HG03039 (cell line): ENCODE measurements at regions not wholly inside any gene's neighbourhood (a gene's known extent, or its start where the extent isn't known, plus 50 kb on each side); places are given as distances from the start of the nearest gene placed in this dataset.

Experiments used
- ATAC-seq: cut with Tn5 transposase; IDR thresholded peaks from one replicate; pipeline ENCODE4 v1.9.1; 2021; ENCODE audit warnings: mild to moderate bottlenecking, moderate library complexity; ENCODE audit not compliant: unreplicated experiment

- ATAC-seq = no peak
Observed at GRCh38 chr20:11328839-11329238, 588.9 kb upstream of the BTBD3 start.

DNA sequence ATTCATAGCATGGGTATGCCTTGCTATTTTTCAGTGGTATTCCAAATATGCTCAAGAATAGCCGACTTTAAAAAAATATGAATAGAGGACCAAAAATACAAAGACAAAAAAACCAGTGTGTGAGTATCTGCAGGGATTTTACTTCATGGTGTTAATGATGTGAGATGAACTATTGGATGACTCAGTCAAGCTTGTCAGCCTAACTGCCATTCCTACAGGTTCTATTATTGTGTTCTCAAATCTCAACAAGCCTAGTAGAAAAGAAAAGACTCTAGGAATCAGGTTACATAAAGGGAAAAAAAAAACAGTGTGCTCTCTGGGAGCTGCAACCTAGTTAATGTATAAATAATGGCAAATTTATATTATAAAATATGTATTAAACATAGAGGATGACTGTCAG is 588.4 kb upstream of the BTBD3 start:
- no peak for ATAC-seq

DNA sequence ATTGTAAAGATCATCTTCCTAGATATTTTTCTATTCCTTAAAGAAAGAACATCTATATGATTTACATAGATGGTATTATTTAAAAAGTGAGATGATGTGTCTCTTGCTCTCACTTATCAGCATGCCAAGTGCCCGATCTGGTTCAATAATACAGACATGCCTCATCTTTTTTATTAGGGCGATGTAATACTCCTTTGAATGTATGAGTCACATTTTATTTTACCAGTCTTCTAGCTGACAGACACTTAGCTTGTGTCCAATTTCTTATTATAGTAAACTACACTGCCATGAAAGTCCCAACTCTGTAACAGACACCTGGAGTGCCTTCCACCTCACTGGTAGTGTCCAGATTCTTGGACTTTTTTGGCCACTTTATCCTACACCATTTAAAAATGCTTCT is 586.6 kb upstream of the BTBD3 start:
- ATAC-seq = no peak

DNA sequence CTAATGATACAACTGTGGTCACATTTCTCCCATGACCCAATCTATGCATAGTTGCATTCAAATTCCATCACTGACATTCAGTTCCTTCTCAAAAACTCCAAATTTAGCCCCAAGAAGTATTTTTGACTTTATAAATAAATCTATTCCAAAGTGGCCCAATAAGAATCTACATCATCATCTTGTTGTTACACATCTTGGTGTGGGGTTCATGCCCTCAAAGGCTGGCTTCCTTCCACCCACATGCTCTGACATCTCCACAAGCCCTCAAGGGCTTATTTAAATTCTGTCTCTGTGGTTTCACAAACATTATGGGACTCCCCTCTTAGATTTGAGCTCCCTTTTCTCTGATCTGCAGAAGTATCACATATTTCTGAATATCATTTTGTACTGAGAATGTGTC is 585.3 kb upstream of the BTBD3 start:
- ATAC-seq = no peak

- ATAC-seq = no peak
Observed at GRCh38 chr20:11333634-11334033, 584.1 kb upstream of the BTBD3 start.

DNA sequence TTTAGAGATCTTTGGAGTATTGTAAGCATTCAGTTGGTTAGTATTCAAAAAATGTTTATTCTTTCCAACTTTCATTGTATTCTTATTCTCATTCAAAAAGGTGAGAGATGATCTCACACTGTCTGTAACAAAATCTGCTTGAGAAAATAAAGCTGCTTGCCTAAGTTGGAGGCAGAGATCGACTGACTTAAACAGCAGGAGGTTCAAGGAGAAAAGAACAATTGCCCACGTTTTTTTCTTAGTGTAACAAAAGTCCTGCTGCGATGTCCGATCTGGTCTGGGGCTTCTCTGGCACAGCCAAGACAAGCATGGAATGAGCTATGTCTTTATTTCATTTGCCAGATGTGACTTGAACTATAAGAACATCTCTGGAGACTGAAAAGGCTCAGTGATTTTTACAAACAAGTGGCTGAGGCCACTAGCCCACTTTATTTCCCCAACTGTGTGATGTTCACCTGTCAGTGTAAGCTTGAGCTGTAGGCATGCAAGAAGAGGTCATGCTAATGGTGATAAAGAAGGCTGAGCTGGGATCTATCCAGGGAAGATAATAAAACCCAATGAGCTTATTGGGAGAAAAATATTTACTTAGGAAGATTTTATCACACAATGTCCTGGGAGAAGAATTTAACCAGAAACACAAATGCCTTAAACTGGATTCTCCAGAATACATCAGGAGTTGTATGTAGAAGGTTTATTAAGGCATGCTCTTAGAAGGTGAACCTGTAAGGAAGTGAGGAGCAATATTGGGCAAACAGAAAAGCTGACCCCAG is 580.1 kb upstream of the BTBD3 start:
- no peak for ATAC-seq

DNA sequence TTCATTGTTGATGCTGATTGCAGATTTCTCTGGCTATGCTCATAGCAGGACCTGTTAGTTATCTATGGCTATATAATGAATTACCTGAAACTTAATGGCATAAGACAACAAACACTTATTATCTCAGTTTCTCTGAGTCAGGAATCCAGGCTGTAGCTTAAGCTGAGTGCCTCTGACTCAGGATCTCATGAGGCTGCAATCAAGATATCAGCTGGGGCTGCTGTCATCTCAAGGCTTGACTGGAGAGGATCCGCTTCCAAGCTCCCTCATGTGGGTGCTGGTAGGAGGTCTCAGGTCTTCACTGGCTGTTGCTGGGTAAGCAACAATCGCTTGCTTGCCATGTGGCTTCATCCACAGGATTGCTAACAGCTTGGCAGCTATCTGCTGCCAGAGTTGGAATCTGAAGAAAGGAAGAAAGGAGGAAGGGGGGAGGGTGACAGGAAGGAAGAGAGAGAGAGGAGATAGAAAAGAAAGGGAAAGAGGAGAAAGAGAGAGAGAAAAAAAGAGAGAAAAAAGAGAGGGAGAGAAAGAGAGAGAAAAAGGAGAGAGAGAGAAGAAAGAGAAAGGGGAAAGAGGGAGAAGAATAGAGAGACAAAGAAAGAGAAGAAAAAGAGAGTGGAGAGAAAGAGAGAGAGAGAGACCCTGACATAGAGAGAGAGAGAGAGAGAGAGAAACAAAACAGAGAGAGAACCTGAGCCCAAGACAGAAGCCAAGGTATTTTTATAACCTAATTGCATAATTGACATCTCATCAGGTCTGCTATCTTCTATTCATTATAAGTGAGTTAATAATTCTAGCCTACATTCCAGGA is 579.0 kb upstream of the BTBD3 start:
- no peak for ATAC-seq

GRCh38 chr20:11344939-11345338 is 572.8 kb upstream of the BTBD3 start:
- ATAC-seq = no peak

DNA sequence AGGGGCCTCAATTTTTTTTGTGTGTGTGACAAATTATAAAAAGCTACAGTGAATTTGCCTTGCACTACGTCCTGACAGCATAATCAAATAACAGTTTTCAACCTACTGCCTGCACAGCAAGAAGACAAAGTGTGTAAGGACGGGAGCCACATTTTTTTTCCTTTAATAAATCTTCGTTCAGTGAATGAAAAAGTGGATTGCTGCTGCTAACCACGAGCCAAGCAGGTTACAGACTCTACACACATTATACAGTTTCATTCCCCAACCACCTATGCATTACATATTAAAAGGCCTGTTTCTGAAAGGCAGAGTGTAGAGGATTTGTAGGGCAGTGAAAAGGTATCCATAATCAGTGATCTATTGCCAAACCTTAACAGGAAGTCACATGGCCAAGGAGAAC is 570.0 kb upstream of the BTBD3 start:
- ATAC-seq = no peak

GRCh38 chr20:11350126-11351005 is 567.3 kb upstream of the BTBD3 start:
- no peak for ATAC-seq

GRCh38 chr20:11352041-11352440 is 565.7 kb upstream of the BTBD3 start:
- no peak for ATAC-seq

GRCh38 chr20:11354846-11355245 is 562.8 kb upstream of the BTBD3 start:
- no peak for ATAC-seq

DNA sequence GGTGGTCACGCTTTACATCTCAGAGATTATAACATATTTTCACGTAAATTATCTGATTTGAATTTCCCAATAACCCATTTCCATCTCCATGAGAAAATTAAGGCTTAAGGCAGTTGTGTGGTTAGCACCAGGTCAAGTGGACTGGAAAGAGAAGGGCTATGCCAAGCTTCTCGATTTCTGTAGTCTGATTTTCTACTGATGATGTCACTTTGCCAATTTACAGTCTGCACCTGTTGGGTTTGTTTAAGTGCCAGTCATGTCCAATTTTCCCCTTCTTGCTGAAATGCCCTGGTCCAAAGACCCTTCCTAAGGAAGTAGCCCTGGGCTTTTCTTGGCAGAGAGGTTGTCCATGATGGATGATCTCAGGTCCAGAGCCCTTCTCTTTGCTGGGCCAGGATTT is 562.3 kb upstream of the BTBD3 start:
- ATAC-seq = no peak

DNA sequence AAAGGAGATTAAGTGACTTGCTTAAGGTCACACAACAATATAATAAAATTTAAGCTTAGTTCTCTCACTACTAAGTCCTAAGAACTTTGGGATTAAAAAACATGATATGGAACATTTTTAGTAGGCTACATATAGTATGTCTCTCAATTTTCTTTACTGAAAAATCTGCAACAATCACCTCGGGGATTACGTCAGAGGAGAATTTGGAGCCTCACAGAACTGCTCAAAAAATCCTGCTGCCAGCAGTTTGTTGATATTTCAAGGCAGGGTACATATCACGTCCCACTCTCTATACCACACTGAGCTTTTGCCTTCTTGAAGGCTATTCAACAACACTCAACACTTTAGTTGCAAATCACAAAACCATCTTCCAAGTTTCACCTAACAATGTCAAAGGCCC is 561.6 kb upstream of the BTBD3 start:
- no peak for ATAC-seq

- no peak for ATAC-seq
Observed at GRCh38 chr20:11362450-11362849, 555.2 kb upstream of the BTBD3 start.

DNA sequence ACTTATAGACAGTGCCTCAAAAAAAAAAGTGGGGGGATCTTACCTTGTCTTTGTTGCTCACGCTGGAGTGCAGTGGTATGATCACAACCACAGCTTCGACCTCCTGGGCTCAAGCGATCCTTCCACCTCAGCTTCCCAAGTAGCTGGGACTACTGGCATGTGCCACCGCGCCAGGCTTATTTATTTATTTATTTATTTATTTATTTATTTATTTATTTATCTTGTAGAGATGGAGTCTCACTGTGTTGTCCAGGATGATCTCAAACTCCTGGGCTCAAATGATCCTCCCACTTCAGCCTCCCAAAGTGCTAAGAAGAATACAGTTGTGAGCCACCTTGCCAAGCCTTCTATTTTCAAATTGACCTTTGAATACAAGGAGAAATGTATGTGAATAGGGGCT is 553.0 kb upstream of the BTBD3 start:
- ATAC-seq = no peak

- ATAC-seq = no peak
Observed at GRCh38 chr20:11366660-11367059, 551.0 kb upstream of the BTBD3 start.

- no peak for ATAC-seq
Observed at GRCh38 chr20:11368499-11368898, 549.2 kb upstream of the BTBD3 start.

DNA sequence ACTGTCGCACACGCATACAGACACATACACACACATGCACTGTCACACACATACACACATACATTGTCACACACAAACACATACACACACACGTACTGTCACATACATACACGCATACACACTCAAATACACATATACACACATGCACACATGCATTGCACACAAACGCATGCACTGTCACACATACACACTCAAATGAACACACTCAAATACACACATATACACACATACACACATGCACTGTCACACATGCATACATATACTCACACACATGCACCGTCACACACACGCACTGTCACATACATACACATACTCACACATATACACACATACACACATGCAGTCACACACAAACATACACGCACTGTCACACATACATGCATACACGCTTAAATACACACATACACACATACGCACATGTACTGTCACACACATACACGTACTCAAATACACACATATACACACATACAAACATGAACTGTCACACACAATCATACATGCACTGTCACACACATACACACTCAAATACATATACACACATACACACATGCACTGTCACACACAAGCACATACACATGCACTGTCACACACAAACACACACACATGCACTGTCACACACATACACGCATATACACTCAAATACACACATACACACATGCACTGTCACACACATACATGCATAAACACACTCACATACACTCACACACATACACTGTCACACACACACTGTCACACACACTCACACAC is 548.6 kb upstream of the BTBD3 start:
- ATAC-seq = no peak

DNA sequence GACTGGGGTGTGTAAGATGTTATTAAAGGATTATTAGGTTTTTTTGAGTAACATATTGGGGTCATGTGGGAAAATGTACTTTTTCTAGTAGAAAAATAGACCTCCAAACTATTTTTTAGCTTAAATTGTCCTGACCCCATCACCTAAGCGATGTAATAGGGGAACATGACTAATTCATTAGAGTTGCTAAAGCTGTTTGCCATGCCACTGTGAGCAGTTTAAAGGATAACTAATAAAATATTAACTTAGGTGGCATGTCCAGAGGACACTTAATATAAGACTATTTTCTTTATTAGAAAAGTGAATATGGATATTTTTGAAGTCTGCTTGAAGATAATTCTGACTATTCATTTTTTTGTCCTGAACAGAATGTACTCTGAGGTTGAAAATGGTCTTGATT is 545.9 kb upstream of the BTBD3 start:
- ATAC-seq = no peak
